Loucy (cell line): ENCODE measurements at regions not wholly inside any gene's neighbourhood (a gene's known extent, or its start where the extent isn't known, plus 50 kb on each side); places are given as distances from the start of the nearest gene placed in this dataset.
"Not testable (repeated sequence)": the region's sequence is repeated elsewhere in the genome, so short reads cannot be mapped to it uniquely, and the experiment has no call there.

Source experiments
- H2AFZ ChIP-seq: fragments of 200-600 bp; sonication (generic); 2 replicates; pipeline ENCODE4 v1.6.0; 2016; ENCODE audit warnings: antibody characterized with exemption, mild to moderate bottlenecking, low read length, moderate library complexity
- H3F3A ChIP-seq: fragments of 200-600 bp; 2 replicates; pipeline ENCODE4 v1.6.0; 2016; ENCODE audit warnings: antibody characterized with exemption, low read depth, mild to moderate bottlenecking
- H3K27me3 ChIP-seq: fragments of 200-600 bp; sonication (generic); 2 replicates; pipeline ENCODE4 v1.6.1; 2014; ENCODE audit warnings: low read length, mild to moderate bottlenecking; ENCODE audit not compliant: insufficient read depth, poor library complexity, severe bottlenecking
- H3K36me3 ChIP-seq: fragments of 200-600 bp; sonication (generic); 2 replicates; pipeline ENCODE4 v1.6.1; 2016; ENCODE audit warnings: low read length; ENCODE audit not compliant: insufficient read depth
- H3K4me1 ChIP-seq: fragments of 200-600 bp; sonication (generic); 2 replicates; pipeline ENCODE4 v1.5.1; 2014; ENCODE audit warnings: low read length, mild to moderate bottlenecking; ENCODE audit not compliant: insufficient read depth, poor library complexity, severe bottlenecking
- H3K4me2 ChIP-seq: fragments of 200-600 bp; sonication (generic); 2 replicates; pipeline ENCODE4 v1.6.0; 2014; ENCODE audit warnings: antibody characterized with exemption, low read length, low read depth, mild to moderate bottlenecking; ENCODE audit not compliant: poor library complexity, severe bottlenecking
- H3K4me3 ChIP-seq: fragments of 200-600 bp; sonication (generic); 2 replicates; pipeline ENCODE4 v1.5.1; 2014; ENCODE audit warnings: low read length, mild to moderate bottlenecking, mixed read lengths; ENCODE audit not compliant: poor library complexity, severe bottlenecking
- H3K79me2 ChIP-seq: fragments of 200-600 bp; sonication (generic); 2 replicates; pipeline ENCODE4 v1.6.1; 2014; ENCODE audit warnings: low read length; ENCODE audit not compliant: insufficient read depth
- H3K9ac ChIP-seq: fragments of 200-600 bp; sonication (generic); 2 replicates; pipeline ENCODE4 v1.6.0; 2014; ENCODE audit warnings: mild to moderate bottlenecking, low read depth, low read length, moderate library complexity; ENCODE audit not compliant: poor library complexity, severe bottlenecking
- H3K9me2 ChIP-seq: fragments of 200-600 bp; sonication (generic); replicated peaks from 2 replicates; pipeline ENCODE4 v1.6.1; 2016; ENCODE audit warnings: low read depth, low read length, mixed read lengths
- H3K9me3 ChIP-seq: fragments of 200-600 bp; sonication (generic); 2 replicates; pipeline ENCODE4 v1.6.1; 2014; ENCODE audit warnings: mild to moderate bottlenecking, antibody characterized with exemption, low read length, low read depth; ENCODE audit not compliant: insufficient read depth
- H4K20me1 ChIP-seq: fragments of 200-600 bp; sonication (generic); 2 replicates; pipeline ENCODE4 v1.6.0; 2014; ENCODE audit warnings: antibody characterized with exemption, low read length, mild to moderate bottlenecking; ENCODE audit not compliant: insufficient read depth, poor library complexity, severe bottlenecking
- CTCF ChIP-seq: fragments of 200-600 bp; sonication (generic); conservative IDR thresholded peaks from 2 replicates; pipeline ENCODE4 v1.5.1; 2014; ENCODE audit warnings: mild to moderate bottlenecking, antibody characterized with exemption, low read length
- EZH2phosphoT487 ChIP-seq: fragments of 200-600 bp; IDR thresholded peaks from 2 replicates; pipeline ENCODE4 v1.6.1; 2018; ENCODE audit warnings: antibody characterized with exemption, mild to moderate bottlenecking, moderate library complexity, borderline replicate concordance

DNA sequence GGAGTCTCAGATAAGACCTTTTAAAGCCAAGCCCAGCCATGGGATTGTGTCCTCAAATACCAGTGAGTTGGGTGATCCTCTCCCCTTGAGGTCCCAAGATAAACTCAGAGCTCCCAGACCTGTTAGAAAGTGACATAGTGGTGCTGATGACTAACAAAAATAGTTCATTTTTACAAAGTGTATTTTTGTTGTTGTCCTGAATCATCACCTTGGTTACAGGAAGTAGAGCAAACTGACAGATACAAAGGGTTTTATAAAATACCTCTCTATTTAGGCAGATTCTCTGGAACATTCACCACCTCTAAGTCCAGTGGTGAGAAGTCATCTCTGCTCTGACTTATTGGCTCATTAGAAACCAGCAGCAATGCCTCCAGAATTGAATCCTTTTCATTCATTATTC is 259.3 kb downstream of the CEMIP2 start:
- Histone ChIP-seq H3K36me3 (no peaks in the 10 kb centered on the region), H3K9me3 (no peaks in the 10 kb centered on the region), H3K9ac (no peak overlapping the region), H4K20me1 (no peaks in the 10 kb centered on the region), H3K4me2 (no peak overlapping the region), H3K9me2 (no peaks in the 10 kb centered on the region), H3K79me2 (no peaks in the 10 kb centered on the region), H3K4me3 (no peak overlapping the region), H2AFZ (no peak overlapping the region), H3K27me3 (no peaks in the 10 kb centered on the region), H3K4me1 (no peaks in the 10 kb centered on the region), H3F3A (no peaks in the 10 kb centered on the region)
- TF ChIP-seq EZH2phosphoT487 (no peak), CTCF (no peak)

GRCh38 chr9:71508141-71508540 is 260.2 kb downstream of the CEMIP2 start:
- H3F3A ChIP-seq, H4K20me1 ChIP-seq, H3K9me3 ChIP-seq, H3K79me2 ChIP-seq, H3K4me1 ChIP-seq, H3K36me3 ChIP-seq, H2AFZ ChIP-seq, H3K27me3 ChIP-seq, H3K9ac ChIP-seq, H3K4me2 ChIP-seq, H3K4me3 ChIP-seq, H3K9me2 ChIP-seq: not testable (repeated sequence)

DNA sequence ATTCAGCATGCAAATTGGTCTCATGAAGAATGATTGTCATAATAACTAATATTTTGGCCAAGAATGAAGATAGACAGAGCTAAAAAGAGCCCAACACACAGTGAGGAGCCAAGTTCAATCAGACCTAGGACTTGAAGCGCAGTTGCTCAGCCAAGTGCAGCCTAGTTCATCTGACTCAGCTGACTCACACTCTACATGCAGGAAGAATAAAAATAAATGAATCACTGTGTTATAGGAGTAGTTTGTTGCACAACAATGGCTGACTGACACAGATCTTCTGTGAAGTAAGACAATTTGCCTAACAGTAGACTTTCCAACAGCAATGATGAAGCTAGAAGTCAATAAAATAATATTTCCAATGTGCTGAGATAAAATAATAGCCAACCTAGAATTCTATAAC is 261.5 kb downstream of the CEMIP2 start:
- no peaks in the 10 kb centered on the region for H3F3A ChIP-seq
- H3K36me3 ChIP-seq = no peaks in the 10 kb centered on the region
- H3K4me3 ChIP-seq = no peak overlapping the region
- no peak overlapping the region for H3K4me2 ChIP-seq
- TF ChIP-seq EZH2phosphoT487 (no peak), CTCF (no peak)
- no peaks in the 10 kb centered on the region for H3K9me2 ChIP-seq
- H3K79me2 ChIP-seq = no peaks in the 10 kb centered on the region
- no peaks in the 10 kb centered on the region for H4K20me1 ChIP-seq
- H3K27me3 ChIP-seq = no peaks in the 10 kb centered on the region
- H2AFZ ChIP-seq = no peak overlapping the region
- no peaks in the 10 kb centered on the region for H3K9me3 ChIP-seq
- no peaks in the 10 kb centered on the region for H3K4me1 ChIP-seq
- H3K9ac ChIP-seq = no peak overlapping the region

DNA sequence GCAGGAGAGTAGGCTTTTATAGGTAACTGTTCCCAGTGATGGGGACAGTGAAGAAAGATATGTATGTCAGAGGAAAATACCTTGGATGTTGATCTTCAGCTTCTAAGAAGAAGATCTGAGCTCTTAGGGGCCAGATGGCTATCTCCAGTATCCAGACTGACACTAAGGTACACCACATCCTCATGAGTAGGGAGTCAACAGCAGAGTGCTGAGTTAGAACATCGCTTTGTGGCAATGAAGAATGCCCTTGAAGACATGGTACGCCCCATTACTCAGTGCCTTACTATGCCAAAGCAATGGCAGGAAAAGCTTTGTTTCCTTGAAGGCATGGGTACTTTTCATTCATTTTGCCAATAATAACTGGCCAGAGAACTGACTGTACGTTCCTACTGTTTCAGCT is 263.7 kb downstream of the CEMIP2 start:
- H3F3A ChIP-seq = no peaks in the 10 kb centered on the region
- no peak overlapping the region for H3K9ac ChIP-seq
- H3K79me2 ChIP-seq = no peaks in the 10 kb centered on the region
- H3K9me2 ChIP-seq = no peaks in the 10 kb centered on the region
- H3K27me3 ChIP-seq = no peaks in the 10 kb centered on the region
- no peaks in the 10 kb centered on the region for H3K9me3 ChIP-seq
- H4K20me1 ChIP-seq = no peaks in the 10 kb centered on the region
- no peaks in the 10 kb centered on the region for H3K36me3 ChIP-seq
- no peaks in the 10 kb centered on the region for H3K4me1 ChIP-seq
- no peak overlapping the region for H2AFZ ChIP-seq
- H3K4me2 ChIP-seq = no peak overlapping the region
- H3K4me3 ChIP-seq = no peak overlapping the region
- TF ChIP-seq EZH2phosphoT487 (no peak), CTCF (no peak)
